ENCODE measurements at regions not wholly inside any gene's neighbourhood (a gene's known extent, or its start where the extent isn't known, plus 50 kb on each side); places are given as distances from the start of the nearest gene placed in this dataset.

- Mint-ChIP-seq H3K4me1 (ENCODE audit: low read depth) (no peaks in the 10 kb centered on the region), H3K27ac (no peak overlapping the region), H3K9me3 (no peaks in the 10 kb centered on the region), H3K27me3 (ENCODE audit: insufficient read depth) (peaks cover 3% of the 10 kb centered on the region), H3K36me3 (ENCODE audit: low read depth) (no peaks in the 10 kb centered on the region), H3K4me3 (no peak overlapping the region)
- no peak for DNase-seq (ENCODE audit: low spot score)
- intact Hi-C loops (cut with micrococcal nuclease): no loop called here
These were observed 634.9 kb downstream of the LMO4 start for GRCh38 chr1:87963556-87963955.

GRCh38 chr1:87965193-87965592, 636.5 kb downstream of the LMO4 start:
- Mint-ChIP-seq H3K4me3 (no peak overlapping the region), H3K4me1 (ENCODE audit: low read depth) (no peaks in the 10 kb centered on the region), H3K9me3 (no peaks in the 10 kb centered on the region), H3K27ac (no peak overlapping the region), H3K36me3 (ENCODE audit: low read depth) (no peaks in the 10 kb centered on the region), H3K27me3 (ENCODE audit: insufficient read depth) (peaks cover 3% of the 10 kb centered on the region)
- intact Hi-C loops (cut with micrococcal nuclease): no loop called here
- no peak for DNase-seq (ENCODE audit: low spot score)

GRCh38 chr1:87968197-87968955, 639.7 kb downstream of the LMO4 start:
- Mint-ChIP-seq H3K36me3 (ENCODE audit: low read depth) (no peaks in the 10 kb centered on the region), H3K9me3 (no peaks in the 10 kb centered on the region), H3K4me1 (ENCODE audit: low read depth) (no peaks in the 10 kb centered on the region), H3K4me3 (no peak overlapping the region), H3K27me3 (ENCODE audit: insufficient read depth) (peaks cover 5% of the 10 kb centered on the region), H3K27ac (no peak overlapping the region)
- DNase-seq (ENCODE audit: low spot score): no peak
- intact Hi-C loops (cut with micrococcal nuclease): no loop called here

- H3K27me3 Mint-ChIP-seq (ENCODE audit: insufficient read depth): peaks cover 5% of the 10 kb centered on the region
- no peak overlapping the region for H3K4me3 Mint-ChIP-seq
- no peak for DNase-seq (ENCODE audit: low spot score)
- H3K9me3 Mint-ChIP-seq: no peaks in the 10 kb centered on the region
- H3K4me1 Mint-ChIP-seq (ENCODE audit: low read depth): no peaks in the 10 kb centered on the region
- H3K36me3 Mint-ChIP-seq (ENCODE audit: low read depth): no peaks in the 10 kb centered on the region
- intact Hi-C loops (cut with micrococcal nuclease): no loop called here
- no peak overlapping the region for H3K27ac Mint-ChIP-seq
These were observed 640.4 kb downstream of the LMO4 start for GRCh38 chr1:87969040-87969439.

GRCh38 chr1:87972811-87973210, 644.1 kb downstream of the LMO4 start:
- Mint-ChIP-seq H3K27me3 (ENCODE audit: insufficient read depth) (peaks cover 2% of the 10 kb centered on the region), H3K27ac (no peak overlapping the region), H3K9me3 (no peaks in the 10 kb centered on the region), H3K36me3 (ENCODE audit: low read depth) (no peaks in the 10 kb centered on the region), H3K4me3 (no peak overlapping the region), H3K4me1 (ENCODE audit: low read depth) (no peaks in the 10 kb centered on the region)
- intact Hi-C loops (cut with micrococcal nuclease): no loop called here
- DNase-seq (ENCODE audit: low spot score): no peak

GRCh38 chr1:87973896-87974295, 645.2 kb downstream of the LMO4 start:
- Mint-ChIP-seq H3K9me3 (no peaks in the 10 kb centered on the region), H3K36me3 (ENCODE audit: low read depth) (no peaks in the 10 kb centered on the region), H3K27me3 (ENCODE audit: insufficient read depth) (peaks cover 2% of the 10 kb centered on the region), H3K4me3 (no peak overlapping the region), H3K27ac (no peak overlapping the region), H3K4me1 (ENCODE audit: low read depth) (no peaks in the 10 kb centered on the region)
- DNase-seq (ENCODE audit: low spot score): no peak
- intact Hi-C loops (cut with micrococcal nuclease): no loop called here

GRCh38 chr1:87976316-87976715, 647.6 kb downstream of the LMO4 start:
- DNase-seq (ENCODE audit: low spot score): no peak
- Mint-ChIP-seq H3K9me3 (no peaks in the 10 kb centered on the region), H3K4me1 (ENCODE audit: low read depth) (no peaks in the 10 kb centered on the region), H3K27me3 (ENCODE audit: insufficient read depth) (peaks cover 2% of the 10 kb centered on the region), H3K27ac (no peak overlapping the region), H3K36me3 (ENCODE audit: low read depth) (no peaks in the 10 kb centered on the region), H3K4me3 (no peak overlapping the region)
- intact Hi-C loops (cut with micrococcal nuclease): no loop called here

GRCh38 chr1:87977145-87977544, 648.5 kb downstream of the LMO4 start:
- Mint-ChIP-seq H3K4me3 (no peak overlapping the region), H3K4me1 (ENCODE audit: low read depth) (no peaks in the 10 kb centered on the region), H3K36me3 (ENCODE audit: low read depth) (no peaks in the 10 kb centered on the region), H3K27me3 (ENCODE audit: insufficient read depth) (peaks cover 2% of the 10 kb centered on the region), H3K27ac (no peak overlapping the region), H3K9me3 (no peaks in the 10 kb centered on the region)
- intact Hi-C loops (cut with micrococcal nuclease): no loop called here
- no peak for DNase-seq (ENCODE audit: low spot score)

GRCh38 chr1:87979079-87979478, 650.4 kb downstream of the LMO4 start:
- peaks cover 3% of the 10 kb centered on the region for H3K27me3 Mint-ChIP-seq (ENCODE audit: insufficient read depth)
- no peak overlapping the region for H3K27ac Mint-ChIP-seq

GRCh38 chr1:87980494-87980893, 651.8 kb downstream of the LMO4 start:
- Mint-ChIP-seq H3K4me3 (no peak overlapping the region), H3K36me3 (ENCODE audit: low read depth) (no peaks in the 10 kb centered on the region), H3K4me1 (ENCODE audit: low read depth) (no peaks in the 10 kb centered on the region), H3K27me3 (ENCODE audit: insufficient read depth) (peaks cover 3% of the 10 kb centered on the region), H3K27ac (no peak overlapping the region), H3K9me3 (no peaks in the 10 kb centered on the region)
- DNase-seq (ENCODE audit: low spot score): no peak
- intact Hi-C loops (cut with micrococcal nuclease): no loop called here

More at GRCh38 chr1:87979079-87979478, 650.4 kb downstream of the LMO4 start:
- no peaks in the 10 kb centered on the region for H3K36me3 Mint-ChIP-seq (ENCODE audit: low read depth)
- H3K4me1 Mint-ChIP-seq (ENCODE audit: low read depth): no peaks in the 10 kb centered on the region
- H3K4me3 Mint-ChIP-seq: no peak overlapping the region
- intact Hi-C loops (cut with micrococcal nuclease): no loop called here
- no peak for DNase-seq (ENCODE audit: low spot score)
- H3K9me3 Mint-ChIP-seq: no peaks in the 10 kb centered on the region

- peaks cover 5% of the 10 kb centered on the region for H3K27me3 Mint-ChIP-seq (ENCODE audit: insufficient read depth)
- H3K36me3 Mint-ChIP-seq (ENCODE audit: low read depth): no peaks in the 10 kb centered on the region
- H3K4me3 Mint-ChIP-seq: no peak overlapping the region
- no peaks in the 10 kb centered on the region for H3K9me3 Mint-ChIP-seq
- no peaks in the 10 kb centered on the region for H3K4me1 Mint-ChIP-seq (ENCODE audit: low read depth)
- no peak for DNase-seq (ENCODE audit: low spot score)
- intact Hi-C loops (cut with micrococcal nuclease): no loop called here
- no peak overlapping the region for H3K27ac Mint-ChIP-seq
These were observed 652.7 kb downstream of the LMO4 start for GRCh38 chr1:87981386-87981785.

- no peaks in the 10 kb centered on the region for H3K4me1 Mint-ChIP-seq (ENCODE audit: low read depth)
- no peaks in the 10 kb centered on the region for H3K9me3 Mint-ChIP-seq
- intact Hi-C loops (cut with micrococcal nuclease): no loop called here
- no peaks in the 10 kb centered on the region for H3K36me3 Mint-ChIP-seq (ENCODE audit: low read depth)
- DNase-seq (ENCODE audit: low spot score): no peak
- no peak overlapping the region for H3K4me3 Mint-ChIP-seq
- peaks cover 5% of the 10 kb centered on the region for H3K27me3 Mint-ChIP-seq (ENCODE audit: insufficient read depth)
- no peak overlapping the region for H3K27ac Mint-ChIP-seq
These were observed 653.1 kb downstream of the LMO4 start for GRCh38 chr1:87981810-87982209.

- Mint-ChIP-seq H3K27ac (no peak overlapping the region), H3K27me3 (ENCODE audit: insufficient read depth) (peaks cover 7% of the 10 kb centered on the region), H3K4me1 (ENCODE audit: low read depth) (no peaks in the 10 kb centered on the region), H3K9me3 (no peaks in the 10 kb centered on the region), H3K4me3 (no peak overlapping the region), H3K36me3 (ENCODE audit: low read depth) (no peaks in the 10 kb centered on the region)
- intact Hi-C loops (cut with micrococcal nuclease): no loop called here
- DNase-seq (ENCODE audit: low spot score): no peak
These were observed 655.2 kb downstream of the LMO4 start for GRCh38 chr1:87983841-87984240.

GRCh38 chr1:87985071-87985470, 656.4 kb downstream of the LMO4 start:
- H3K4me1 Mint-ChIP-seq (ENCODE audit: low read depth): no peaks in the 10 kb centered on the region
- DNase-seq (ENCODE audit: low spot score): no peak
- intact Hi-C loops (cut with micrococcal nuclease): no loop called here
- H3K4me3 Mint-ChIP-seq: no peak overlapping the region
- H3K36me3 Mint-ChIP-seq (ENCODE audit: low read depth): no peaks in the 10 kb centered on the region
- H3K9me3 Mint-ChIP-seq: no peaks in the 10 kb centered on the region
- no peak overlapping the region for H3K27ac Mint-ChIP-seq
- H3K27me3 Mint-ChIP-seq (ENCODE audit: insufficient read depth): peaks cover 7% of the 10 kb centered on the region

Measured in activated T-helper 1 cell treated with anti-CD3 and anti-CD28 coated beads, Interleukin-12 subunit alpha, Interleukin-12 subunit beta, Interleukin-2, Interleukin-4 antibody, amounts not matched to agents 30 ng/mL and 10 ng/mL and 1 ng/mL, durations not matched to agents 14 hours and 24 hours and 36 hours (primary cell).